HG02798 (cell line): ENCODE measurements at regions not wholly inside any gene's neighbourhood (a gene's known extent, or its start where the extent isn't known, plus 50 kb on each side); places are given as distances from the start of the nearest gene placed in this dataset.
"Not testable (repeated sequence)": the region's sequence is repeated elsewhere in the genome, so short reads cannot be mapped to it uniquely, and the experiment has no call there.

ENCODE experiments used
- ATAC-seq: cut with Tn5 transposase; IDR thresholded peaks from one replicate; pipeline ENCODE4 v1.9.1; 2021; ENCODE audit warnings: mild to moderate bottlenecking; ENCODE audit not compliant: unreplicated experiment, poor library complexity

GRCh38 chr4:133264251-133264650 lies 115.2 kb downstream of the PCDH10 start:
- not testable (repeated sequence) for ATAC-seq

GRCh38 chr4:133263104-133263503 lies 114.0 kb downstream of the PCDH10 start:
- ATAC-seq, result no peak

- no peak for ATAC-seq
These were observed 98.8 kb downstream of the PCDH10 start for GRCh38 chr4:133247861-133248260.

- no peak for ATAC-seq
These were observed 96.1 kb downstream of the PCDH10 start for GRCh38 chr4:133245226-133245625.
